Loucy (cell line): ENCODE measurements at regions not wholly inside any gene's neighbourhood (a gene's known extent, or its start where the extent isn't known, plus 50 kb on each side); places are given as distances from the start of the nearest gene placed in this dataset.

ENCODE experiments used
- EZH2phosphoT487 ChIP-seq: fragments of 200-600 bp; IDR thresholded peaks from 2 replicates; pipeline ENCODE4 v1.6.1; 2018; ENCODE audit warnings: antibody characterized with exemption, mild to moderate bottlenecking, moderate library complexity, borderline replicate concordance
- TF ChIP-seq, protein P1 (sequence below): fragments of 200-600 bp; sonication (generic); conservative IDR thresholded peaks from 2 replicates; pipeline ENCODE4 v1.5.1; 2014; ENCODE audit warnings: mild to moderate bottlenecking, antibody characterized with exemption, low read length

DNA sequence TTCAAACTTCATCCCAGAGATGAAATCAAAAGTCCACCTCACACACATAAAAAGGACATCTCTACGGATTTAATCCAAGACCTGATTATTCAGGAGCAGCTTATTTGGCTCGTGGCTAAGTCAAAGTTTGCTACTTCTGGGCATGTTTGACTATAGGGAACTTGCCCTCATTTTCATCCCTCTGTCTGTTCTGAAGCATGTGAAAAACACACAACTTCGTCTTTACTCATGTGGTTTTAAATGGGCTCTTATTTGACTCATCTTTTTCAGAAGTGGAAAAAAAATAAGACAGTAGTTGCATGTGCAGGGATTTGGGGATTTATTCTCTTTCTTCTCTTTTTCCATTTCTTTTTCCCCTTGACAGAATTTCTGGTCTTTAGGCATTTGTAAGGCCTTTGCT, 295.9 kb downstream of the TFEC start:
- TF ChIP-seq, protein P1, sequence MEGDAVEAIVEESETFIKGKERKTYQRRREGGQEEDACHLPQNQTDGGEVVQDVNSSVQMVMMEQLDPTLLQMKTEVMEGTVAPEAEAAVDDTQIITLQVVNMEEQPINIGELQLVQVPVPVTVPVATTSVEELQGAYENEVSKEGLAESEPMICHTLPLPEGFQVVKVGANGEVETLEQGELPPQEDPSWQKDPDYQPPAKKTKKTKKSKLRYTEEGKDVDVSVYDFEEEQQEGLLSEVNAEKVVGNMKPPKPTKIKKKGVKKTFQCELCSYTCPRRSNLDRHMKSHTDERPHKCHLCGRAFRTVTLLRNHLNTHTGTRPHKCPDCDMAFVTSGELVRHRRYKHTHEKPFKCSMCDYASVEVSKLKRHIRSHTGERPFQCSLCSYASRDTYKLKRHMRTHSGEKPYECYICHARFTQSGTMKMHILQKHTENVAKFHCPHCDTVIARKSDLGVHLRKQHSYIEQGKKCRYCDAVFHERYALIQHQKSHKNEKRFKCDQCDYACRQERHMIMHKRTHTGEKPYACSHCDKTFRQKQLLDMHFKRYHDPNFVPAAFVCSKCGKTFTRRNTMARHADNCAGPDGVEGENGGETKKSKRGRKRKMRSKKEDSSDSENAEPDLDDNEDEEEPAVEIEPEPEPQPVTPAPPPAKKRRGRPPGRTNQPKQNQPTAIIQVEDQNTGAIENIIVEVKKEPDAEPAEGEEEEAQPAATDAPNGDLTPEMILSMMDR = no peak
- no peak for TF ChIP-seq EZH2phosphoT487
